Cortex of kidney (tissue), 1 donor: ENCODE measurements at regions not wholly inside any gene's neighbourhood (a gene's known extent, or its start where the extent isn't known, plus 50 kb on each side); places are given as distances from the start of the nearest gene placed in this dataset.

Experiments used
- DNase-seq: peaks from one replicate; lab custom pipeline; 2025; lab: John Stamatoyannopoulos, UW

DNA sequence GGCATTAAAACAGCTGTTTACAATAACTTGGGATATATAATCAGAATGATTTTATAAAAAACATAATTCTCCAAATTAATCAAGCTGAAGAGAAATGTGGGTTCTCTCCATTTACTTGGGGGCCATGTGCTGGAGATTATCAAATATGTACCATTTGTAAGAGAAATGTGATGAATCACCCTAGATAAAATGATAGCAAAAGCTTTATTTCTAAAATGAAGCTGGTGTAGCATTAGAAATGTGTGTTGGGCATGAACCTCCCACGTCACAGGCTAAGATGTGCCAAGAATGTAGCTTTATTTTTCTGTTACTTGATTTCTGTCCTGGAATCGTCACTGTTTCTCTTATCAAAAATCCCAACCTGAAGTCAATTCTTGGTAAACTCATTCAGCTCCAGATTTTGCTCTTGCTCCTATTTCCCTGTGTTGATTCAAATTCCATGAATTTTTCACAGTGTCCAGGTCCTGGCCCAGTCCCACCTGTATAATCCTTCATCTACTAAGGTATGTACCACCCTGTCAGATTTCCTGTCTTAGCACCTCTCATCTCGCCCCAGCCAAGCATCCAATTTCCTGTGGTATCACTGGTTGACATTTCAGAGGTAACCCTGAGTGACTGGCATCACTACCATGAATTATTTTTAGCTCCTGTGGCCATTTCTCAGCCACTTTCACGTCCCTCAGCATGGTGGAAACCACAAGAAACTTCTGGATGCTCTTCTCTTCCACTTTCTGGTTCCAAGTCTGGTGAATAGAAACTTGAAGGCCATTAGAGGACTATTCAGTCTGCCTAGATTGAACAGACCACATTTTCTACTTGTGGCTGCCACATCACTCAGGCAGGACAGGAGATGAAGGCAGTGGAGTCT is 103.6 kb upstream of the FLRT2 start:
- DNase-seq: no peak

DNA sequence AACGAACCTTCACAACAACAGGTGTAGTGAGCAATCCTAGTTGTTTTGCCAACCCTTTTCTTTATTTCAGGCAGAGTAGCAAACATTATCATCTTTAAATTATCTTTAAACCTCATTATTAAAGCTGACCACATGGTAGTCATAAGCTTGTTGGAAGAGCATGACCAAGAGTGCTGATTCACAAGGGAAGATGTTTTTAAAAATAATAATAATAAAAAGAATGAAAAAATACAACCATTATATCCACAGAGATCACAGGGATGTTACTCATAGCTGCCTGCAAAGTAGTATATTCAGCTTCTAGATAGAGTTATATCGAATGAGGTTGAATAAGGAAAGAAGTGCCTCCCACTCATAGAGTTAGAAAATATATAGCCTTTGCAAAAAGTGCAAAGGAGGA is 101.0 kb upstream of the FLRT2 start:
- DNase-seq: no peak

GRCh38 chr14:85437148-85437547 is 92.8 kb upstream of the FLRT2 start:
- DNase-seq: no peak

GRCh38 chr14:85438001-85438400 is 91.9 kb upstream of the FLRT2 start:
- no peak for DNase-seq

GRCh38 chr14:85438481-85438942 is 91.4 kb upstream of the FLRT2 start:
- DNase-seq: no peak

DNA sequence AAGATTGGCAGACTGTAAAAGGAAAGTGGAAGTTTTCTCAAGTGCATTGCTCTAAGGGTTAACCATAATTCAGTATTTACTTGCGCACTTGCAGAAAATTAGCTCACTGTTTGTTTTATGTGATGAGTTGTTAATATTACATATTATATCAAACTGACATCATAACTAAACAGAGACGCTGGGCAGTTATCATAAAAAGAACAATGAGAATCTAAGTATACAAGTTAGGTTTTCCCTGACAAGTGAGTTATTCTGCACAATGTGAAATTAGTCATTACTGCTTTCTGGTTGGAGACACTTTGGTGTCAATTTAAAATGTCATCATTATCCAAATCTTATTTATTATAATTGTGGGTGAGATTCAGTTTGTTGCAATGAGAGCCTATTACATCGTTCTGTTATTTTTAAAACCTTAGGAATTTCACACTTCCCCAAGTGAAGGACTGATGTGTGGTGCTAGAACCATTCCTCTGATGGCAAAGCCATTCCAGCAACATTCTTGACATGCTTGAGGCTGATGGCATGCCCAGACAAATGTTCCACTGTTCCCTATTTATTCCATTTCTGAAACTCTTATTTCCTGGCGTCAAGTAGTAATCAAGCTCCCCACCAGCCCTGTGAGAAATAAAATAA is 90.1 kb upstream of the FLRT2 start:
- no peak for DNase-seq

DNA sequence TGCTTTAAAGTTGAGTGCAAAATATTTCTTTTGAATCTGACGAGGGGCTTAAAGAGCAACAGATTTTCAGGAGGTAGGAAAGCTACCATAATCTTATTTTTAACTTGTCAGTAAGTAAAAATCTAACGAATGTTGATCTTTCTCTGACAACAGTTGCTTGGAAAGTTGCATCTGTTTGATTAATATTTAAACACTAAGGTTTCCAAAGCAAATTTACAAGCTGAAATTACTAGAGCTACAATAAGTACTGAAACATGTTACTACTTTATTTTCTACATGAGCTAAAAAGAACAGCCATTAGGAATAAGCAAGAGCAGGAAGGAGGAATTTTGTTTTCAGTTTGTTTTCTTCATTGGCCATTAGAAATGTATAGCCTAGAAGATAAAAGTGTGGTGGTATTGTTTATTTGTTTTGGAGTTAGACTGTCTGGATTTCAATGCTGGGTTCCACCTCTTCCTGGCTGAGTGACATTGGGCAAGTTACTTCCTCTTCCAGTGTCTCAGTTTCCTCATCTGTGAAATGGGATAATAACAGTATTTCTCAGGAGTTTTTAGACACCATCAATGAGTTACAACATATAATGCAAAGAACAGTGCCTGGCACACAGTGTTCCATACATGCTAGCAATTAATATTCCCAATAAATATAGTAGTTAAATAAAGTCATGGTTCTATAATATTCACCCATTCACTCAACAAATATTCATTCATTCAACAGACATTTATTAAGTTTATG is 87.9 kb upstream of the FLRT2 start:
- DNase-seq: no peak

DNA sequence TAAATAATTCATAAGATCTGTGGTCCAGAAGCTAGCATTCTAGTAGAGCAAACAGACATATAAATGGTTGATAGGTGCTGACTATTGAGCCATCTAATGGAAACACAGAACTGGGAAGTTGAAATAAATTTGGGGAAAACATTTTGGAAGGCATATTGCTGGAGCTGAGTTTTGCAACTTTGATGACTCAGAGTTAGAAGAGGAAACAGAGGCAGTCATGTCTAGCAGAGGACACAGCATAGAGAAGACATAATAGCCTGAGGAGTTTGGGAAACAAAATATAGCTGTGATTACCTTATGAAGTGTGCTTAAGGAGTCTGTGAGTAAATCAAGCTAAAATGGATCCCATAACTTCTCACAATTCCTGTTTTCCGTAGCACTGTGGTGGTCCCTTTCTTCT is 86.9 kb upstream of the FLRT2 start:
- no peak for DNase-seq

DNA sequence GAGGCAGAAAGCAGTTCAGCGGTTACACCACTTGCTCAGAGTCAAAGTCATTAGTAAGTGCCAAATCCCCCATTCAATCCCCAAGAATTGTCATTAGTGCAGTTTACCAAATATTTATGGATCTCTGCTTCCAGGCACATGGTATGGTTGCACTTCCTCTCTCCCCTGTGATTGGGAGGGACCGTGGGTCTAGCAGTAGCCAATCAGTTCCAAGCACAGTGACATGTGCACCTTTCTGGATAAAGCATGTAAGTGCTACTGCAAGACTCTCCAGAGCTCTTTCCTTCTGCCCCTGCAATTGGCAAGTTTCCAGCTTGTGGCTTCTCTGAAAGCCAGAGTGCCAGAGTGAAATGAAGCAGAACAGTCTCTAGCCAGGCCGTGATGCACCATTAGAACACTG is 85.3 kb upstream of the FLRT2 start:
- DNase-seq: no peak

DNA sequence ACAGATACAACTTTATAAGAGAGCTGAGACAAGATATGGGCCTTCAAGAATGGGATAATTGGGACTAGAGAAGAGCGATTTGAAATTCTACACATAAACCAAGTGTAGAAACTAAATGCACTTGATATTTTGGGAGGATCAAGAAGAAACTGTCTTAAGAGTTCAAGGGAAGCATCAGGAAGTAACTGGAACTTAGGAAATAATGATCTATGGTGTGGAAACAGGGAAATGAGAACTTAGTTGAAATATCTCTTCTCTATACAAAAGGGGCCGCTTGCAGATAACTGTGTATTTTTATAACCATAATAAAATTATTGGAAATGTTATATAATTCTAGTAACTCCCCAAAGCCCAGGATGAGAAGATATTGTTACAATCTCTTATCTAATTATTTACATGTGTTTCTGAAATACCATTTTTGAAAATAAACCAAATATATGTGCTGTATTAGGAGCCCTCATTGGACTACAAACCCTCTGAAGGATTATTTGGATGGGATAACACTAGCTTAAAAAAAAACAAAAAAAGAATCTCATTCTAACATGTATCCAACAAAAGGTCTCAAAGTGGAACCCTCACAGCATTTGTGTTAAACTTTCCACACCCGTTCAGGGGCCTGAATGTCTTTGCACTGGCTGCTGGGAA is 84.7 kb upstream of the FLRT2 start:
- no peak for DNase-seq

- no peak for DNase-seq
These were observed 82.1 kb upstream of the FLRT2 start for GRCh38 chr14:85447883-85448282.

DNA sequence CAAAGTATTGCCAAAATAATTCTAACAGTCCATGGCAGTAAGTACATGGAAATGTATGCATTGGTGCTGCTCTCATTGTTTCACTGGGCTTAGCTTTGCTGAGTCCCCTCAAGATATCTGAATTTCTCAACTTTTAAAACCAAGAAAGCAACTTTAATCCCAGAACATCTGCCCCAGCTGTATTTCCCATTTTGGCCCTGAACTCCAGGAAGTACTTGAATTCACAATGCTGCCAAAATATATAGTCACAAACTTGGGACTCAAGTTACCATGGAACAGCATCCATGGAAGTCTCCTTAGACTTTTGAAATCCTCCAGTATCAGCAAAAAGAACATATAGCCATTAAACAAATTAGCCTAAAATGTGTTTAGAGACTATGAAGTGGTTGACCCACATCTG is 78.5 kb upstream of the FLRT2 start:
- no peak for DNase-seq

DNA sequence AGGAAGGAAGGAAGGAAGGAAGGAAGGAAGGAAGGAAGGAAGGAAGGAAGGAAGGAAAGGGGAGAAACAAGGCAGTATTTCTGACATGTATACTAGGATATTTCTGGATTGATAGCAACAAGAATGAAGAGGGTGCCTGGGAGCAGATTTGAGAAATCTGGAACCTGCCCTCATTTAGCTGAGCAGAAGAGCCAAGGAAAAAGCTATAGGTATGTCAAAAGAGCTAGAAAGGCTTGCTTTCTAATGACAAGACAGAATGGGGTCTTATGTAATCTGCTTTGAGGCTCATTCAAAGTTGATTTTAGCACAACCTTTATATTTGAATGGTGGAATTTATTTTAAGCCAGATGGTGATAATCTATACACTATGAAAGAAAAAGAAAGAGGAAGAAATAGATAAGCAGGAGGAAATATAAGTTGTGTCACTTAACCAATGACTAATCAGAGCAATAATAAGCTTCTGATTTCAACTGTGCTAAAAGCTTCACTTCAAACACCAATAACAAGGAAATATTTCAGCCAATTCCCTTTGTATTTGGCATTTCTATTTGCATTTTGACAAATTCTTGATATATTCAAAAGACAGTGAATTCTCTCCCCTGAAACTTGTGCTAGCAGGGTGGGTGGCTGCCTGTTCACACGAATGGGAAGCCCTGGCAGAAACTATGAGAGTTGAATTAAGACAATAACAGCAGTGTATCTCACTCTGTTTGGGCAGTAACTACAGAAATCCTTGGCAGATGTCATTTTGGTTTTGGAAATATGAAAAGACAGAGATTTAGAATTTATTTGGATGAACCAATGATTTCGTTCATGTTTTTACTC is 76.3 kb upstream of the FLRT2 start:
- DNase-seq: no peak

DNA sequence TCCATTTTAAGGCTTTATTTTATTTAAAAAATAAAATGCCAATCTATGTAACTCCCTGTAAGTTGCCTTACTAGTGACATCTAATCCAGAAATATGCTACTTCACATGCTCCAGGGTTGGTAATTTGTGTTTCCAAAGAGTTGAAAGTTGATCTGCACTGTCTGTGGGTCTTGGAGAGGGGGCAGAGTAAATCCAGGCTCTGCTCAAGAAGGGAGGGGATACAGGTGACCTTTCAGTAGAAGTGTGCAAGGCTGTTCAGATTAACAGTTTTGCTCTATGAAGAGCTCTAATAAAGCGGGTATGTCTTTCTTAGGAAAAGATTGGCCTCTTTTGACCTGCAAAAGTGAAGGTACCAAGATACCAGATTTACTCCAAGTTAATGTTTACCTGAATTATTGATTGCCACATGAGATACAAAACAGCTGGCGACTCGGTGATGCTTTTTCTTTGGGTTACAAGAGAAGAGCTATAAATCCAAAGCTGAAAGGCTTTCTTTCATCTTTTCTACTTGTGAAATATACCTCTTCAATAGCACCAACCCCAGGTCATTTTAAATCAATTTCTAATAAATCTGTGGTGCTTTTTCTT is 75.6 kb upstream of the FLRT2 start:
- no peak for DNase-seq

GRCh38 chr14:85459361-85460000 is 70.5 kb upstream of the FLRT2 start:
- no peak for DNase-seq

GRCh38 chr14:85461432-85462133 is 68.4 kb upstream of the FLRT2 start:
- no peak for DNase-seq

DNA sequence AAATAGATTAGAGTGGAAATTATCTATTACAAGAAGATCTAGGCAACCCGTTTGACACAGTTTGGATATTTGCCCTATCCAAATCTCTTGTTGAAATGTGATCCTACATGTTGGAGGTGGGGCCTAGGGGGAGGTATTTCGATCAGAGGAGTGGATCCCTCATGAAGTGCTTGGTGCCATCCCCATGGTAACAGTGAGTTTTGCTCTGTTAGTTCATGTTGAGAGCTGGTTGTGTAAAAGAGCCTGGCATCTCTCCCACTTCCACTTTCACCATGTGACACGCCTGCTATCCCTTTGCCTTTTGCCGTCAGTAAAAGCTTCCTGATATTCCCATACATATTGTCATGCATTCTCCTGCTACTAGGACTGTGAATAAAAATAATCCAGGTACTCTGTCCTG is 66.4 kb upstream of the FLRT2 start:
- no peak for DNase-seq

GRCh38 chr14:85464135-85464895 is 65.6 kb upstream of the FLRT2 start:
- DNase-seq: no peak

GRCh38 chr14:85466678-85467077 is 63.3 kb upstream of the FLRT2 start:
- no peak for DNase-seq
